NCI-H2107 treated with DMSO at 0.1 percent for 48 hours (cell line): ENCODE measurements at regions not wholly inside any gene's neighbourhood (a gene's known extent, or its start where the extent isn't known, plus 50 kb on each side); places are given as distances from the start of the nearest gene placed in this dataset.

Experiments used
- DNase-seq: peaks from one replicate; lab custom pipeline; 2025; ENCODE audit not compliant: unreplicated experiment; lab: John Stamatoyannopoulos, UW

DNA sequence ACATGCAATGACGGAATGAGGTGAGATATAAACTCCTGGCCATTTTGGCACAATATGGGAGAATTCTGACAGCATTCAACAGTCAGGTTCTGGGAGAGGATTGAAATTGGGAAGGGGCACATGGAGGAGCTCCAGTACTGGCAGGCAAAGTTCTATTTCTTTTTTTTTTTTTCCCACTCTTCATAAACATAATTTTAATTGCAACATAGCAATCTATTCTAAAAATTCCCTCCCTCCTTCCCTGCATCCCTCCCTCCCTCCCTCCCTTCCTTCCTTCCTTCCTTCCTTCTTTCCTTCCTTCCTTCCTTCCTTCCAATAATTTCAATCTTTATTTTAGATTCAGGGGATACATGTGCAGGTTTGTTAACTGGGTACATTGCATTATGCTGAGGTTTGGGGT, 93.2 kb downstream of the PTCSC3 start:
- DNase-seq: no peak

GRCh38 chr14:36078080-36078479, 98.4 kb downstream of the PTCSC3 start:
- no peak for DNase-seq

DNA sequence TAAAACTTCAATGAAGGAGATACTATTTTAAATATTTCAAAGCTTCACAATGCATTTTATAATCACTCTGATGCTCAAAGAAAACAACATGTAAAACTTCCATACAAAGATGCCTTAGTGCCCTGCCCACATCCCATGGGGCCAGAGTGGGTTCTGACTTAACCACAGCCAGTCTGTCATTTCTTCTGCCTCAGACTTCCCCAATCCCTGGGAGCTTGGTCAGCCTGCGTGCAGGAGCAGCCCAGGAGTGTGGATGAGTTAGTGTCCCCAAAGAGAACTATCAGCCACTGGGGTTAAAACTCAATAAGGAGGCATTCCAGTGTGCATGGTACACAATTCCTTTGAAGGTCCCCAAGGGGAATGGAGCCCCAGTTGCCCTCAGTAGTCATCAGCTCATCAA, 100.3 kb downstream of the PTCSC3 start:
- no peak for DNase-seq

- DNase-seq: no peak
These were observed 101.3 kb downstream of the PTCSC3 start for GRCh38 chr14:36075203-36075602.

- DNase-seq: no peak
These were observed 105.8 kb downstream of the PTCSC3 start for GRCh38 chr14:36070720-36071043.

DNA sequence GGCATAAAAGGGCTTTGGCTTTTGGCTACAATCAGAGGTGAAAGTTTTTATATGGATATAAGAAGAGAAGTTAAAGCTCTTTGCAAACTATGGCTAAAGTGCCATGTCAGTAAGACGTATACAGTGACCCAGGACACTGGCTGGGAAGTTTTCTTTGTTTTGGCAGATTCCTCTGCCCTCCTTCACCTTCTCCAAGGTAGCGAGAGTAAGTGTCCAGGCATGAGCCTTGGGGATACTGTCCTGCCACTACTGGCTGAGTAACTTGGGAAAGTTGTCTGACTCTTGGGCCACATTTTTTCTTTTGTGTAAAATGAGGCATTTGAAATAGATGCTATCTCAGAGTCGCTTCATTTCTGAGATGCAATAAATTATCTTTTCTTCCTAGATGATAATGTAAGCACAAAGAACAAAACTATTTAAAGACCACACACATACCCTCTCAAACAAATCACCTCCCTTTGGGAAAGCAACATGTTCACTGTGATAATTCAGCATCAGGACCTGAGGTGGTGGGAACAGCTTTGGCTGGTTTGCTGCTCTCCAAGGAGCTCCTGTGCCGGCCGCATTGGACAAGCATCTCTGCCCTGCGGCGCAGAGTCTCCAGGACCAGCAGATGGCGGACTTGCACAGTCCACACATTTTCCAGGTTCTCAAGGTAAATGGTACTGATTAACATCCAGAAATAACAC, 106.3 kb downstream of the PTCSC3 start:
- DNase-seq: peak; percentile 84

GRCh38 chr14:36069535-36069900, 107.0 kb downstream of the PTCSC3 start:
- DNase-seq: peak; percentile 94

- DNase-seq: peak; percentile 83
These were observed 107.6 kb downstream of the PTCSC3 start for GRCh38 chr14:36068777-36069534.

- peak; percentile 88 for DNase-seq
These were observed 108.9 kb downstream of the PTCSC3 start for GRCh38 chr14:36067428-36068187.

DNA sequence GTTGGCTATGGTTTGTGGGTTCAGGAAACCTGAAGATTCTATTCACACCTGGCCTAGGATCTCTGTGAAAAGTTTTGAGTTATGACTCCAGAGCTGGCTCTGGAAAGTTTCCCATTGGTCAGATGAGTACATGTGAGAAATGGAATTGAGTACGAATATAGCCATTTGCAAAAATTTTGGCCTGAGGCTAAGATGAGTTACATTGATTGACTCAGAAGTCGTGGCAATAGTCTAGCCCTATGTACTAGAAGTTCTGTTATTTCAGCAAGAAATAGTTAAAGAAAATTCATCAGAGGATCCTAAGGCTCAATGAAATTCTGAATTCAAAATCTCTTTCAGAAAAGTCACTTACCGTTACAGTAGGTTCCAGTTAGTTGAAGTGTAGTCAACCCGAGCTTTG, 109.9 kb downstream of the PTCSC3 start:
- no peak for DNase-seq

DNA sequence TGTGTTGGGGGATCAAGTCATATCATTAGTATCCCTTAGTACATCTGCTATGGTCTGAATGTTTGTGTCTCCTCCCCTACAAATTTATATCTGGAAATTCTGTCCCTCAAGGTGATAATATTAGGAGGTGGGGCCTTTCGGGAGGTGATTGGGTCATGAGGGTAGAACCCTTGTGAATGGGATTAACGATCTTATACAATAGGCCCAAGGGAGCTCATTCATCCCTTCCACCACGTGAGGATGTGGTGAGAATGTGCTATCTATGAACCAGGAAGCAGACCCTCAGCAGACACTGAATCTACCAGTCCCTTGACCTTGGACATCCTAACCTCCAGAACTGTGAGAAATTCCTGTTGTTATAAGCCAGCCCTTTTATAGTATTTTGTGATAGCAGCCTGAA, 110.7 kb downstream of the PTCSC3 start:
- DNase-seq: no peak

DNA sequence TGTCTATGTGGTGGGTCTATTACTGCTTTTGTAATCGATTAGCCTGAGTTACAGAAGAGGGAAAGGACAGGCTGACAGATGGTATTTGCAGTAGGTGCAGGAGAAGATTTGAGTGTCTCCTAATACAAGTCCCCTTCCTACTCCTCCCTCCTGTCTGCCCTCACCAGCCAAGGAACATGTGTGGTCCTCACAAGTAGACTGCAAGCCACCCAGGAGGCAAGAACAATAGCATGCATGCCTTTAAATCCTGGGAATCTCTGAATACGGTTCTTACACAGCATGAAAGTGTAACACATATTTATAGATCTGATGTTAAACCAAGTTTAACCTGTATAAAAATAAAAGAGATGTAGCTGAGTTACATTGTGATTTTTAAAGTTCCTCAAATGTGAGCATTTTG, 117.0 kb downstream of the PTCSC3 start:
- DNase-seq: no peak

DNA sequence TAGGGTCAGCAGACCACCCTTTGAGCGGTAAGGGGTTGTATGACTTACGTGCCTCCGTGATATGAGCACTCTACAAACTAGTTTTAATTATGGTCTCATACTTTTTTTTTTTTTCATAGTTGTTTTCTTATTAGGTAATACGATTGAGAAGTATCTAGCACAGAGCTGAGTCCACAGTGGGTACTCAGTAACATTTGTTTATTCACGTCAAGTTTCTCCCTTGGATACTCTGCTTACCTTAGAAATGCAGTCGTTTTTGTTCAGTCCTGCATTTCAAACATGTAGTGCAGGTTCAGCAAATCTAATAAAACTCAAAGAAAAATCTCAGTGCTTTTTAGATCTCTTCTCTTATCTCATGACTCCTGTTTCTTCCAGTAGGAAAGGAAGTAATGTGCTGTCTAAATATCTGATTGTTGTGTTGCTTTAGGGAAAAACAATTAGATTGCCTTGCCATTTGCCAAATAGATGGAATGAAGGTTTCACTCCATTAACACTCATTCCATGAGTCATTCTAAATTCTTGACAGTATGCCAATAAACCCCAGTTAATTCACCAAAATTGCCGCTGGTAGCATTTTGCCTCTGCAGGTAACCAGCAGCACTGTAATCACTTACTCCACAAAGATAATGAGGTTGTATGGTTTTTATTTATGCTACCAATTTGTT, 118.9 kb downstream of the PTCSC3 start:
- DNase-seq: peak; percentile 25

GRCh38 chr14:36056845-36057244, 119.7 kb downstream of the PTCSC3 start:
- DNase-seq: no peak

DNA sequence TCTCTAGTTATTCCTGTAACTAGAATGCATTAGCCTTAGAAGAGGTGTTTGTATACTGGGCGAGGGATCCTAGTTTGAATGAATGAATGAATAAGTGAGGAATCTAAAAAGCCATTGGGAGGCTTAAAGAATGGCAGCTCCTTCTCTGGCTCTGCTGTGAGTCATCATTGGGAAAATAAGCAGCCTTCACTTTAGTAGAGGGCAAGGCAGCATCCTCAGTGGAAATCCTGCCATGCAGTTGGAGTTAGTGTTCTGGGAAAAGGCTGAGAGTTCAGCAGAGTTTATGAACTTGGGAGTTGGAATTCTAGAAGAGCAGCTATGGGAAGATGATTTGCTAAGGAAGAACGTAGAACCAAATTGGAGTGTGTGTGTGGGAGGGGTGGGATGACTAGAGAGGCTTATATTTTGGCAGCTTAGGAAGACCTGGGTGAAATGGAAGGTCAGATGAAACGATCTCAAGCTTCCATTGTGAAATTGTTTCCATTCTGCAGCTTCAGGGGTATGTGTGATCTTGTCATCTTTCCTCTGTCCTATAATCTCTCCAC, 120.8 kb downstream of the PTCSC3 start:
- DNase-seq: no peak

DNA sequence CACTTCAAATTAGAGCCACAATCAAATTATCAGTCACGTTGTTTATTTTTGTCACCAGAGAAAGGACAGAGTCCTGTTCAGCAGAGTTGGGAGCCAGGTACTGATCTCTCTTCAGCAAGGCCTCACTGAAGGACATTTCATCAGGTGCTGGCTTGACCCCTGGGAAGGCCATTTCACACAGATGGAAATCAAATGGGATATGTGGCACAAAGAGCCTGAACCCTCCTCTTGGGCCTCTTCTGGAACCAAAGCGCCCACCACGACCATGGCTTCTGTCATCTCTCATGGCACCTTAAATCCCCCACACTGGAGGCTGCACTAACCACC, 121.5 kb downstream of the PTCSC3 start:
- DNase-seq: no peak

GRCh38 chr14:36054353-36055051, 122.0 kb downstream of the PTCSC3 start:
- DNase-seq: no peak

GRCh38 chr14:36052681-36053080, 123.8 kb downstream of the PTCSC3 start:
- no peak for DNase-seq

- no peak for DNase-seq
These were observed 124.5 kb downstream of the PTCSC3 start for GRCh38 chr14:36052063-36052462.

DNA sequence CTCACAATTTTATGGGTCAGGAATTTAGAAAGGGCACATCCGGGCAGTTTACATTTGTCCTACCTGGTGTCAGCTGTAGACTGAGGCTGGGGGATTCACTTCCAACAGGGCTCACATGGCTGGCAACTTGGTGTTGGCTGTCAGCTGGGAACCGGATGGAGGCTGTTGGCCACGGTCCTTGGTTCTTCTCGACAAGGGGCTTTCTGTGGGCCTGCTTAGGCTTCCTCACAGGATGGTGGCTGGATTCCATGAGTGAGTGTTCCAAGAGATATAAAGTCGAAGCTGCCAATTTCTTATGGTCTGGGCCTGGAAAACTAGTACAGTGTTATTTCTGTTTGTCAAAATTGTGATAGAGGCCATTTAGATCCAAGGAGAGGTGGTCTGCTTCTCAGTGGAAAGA, 127.9 kb downstream of the PTCSC3 start:
- no peak for DNase-seq

DNA sequence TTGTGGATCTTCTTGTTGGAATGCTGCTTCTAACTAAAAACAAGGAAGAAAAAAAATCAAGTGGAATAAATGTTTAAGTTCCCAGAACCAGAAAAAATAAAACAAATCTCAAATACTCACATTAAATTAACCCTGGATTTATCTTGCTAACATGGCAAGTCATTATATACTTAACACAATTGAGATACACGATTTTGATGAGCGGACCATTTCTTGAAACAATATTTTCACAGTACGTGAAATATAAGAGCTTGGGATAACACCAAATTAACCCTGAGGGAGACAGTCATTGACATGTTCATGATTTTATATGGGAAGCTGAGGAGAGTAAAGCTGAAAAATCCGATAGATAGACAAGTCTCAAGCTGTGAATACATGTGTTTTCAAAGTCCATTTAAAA, 128.6 kb downstream of the PTCSC3 start:
- no peak for DNase-seq
